ENCODE measurements at regions not wholly inside any gene's neighbourhood (a gene's known extent, or its start where the extent isn't known, plus 50 kb on each side); places are given as distances from the start of the nearest gene placed in this dataset.

DNA sequence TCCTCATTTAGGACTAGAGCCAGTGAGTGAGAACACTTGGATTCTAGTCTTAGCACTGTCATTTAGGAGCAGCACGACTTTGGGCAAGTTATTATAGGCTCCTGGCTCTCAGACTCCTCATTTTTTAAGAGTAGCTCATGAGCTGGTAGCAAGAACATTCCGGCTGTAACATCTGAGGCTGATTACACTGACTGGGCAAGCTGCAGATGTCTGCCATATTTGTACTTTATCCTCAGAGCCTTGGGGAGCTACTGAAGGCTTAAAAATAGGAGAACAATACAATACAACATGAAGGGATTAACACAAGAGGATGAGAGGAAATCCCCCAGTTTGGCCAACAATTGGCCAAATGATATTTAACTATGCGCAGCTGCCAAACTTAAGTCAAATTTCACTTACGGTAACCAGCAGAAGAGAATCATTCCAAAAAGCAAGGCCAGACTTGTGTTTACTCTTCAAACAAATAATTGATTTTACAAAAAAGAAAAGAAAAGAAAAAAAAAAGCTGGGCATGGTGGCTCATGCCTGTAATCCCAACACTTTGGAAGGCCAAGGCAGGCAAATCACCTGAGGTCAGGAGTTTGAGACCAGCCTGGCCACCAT, 113.1 kb upstream of the ARHGAP42 start:
- no peak overlapping the region for H3K4me3 ChIP-seq (ENCODE audit: low read length)
- no peaks in the 10 kb centered on the region for H3K4me1 ChIP-seq (ENCODE audit: control insufficient read depth, insufficient read depth, low read length)
- H3K9ac ChIP-seq (ENCODE audit: low read length): no peak overlapping the region
- H3K27ac ChIP-seq (ENCODE audit: low read depth, low read length): no peak overlapping the region
- no peaks in the 10 kb centered on the region for H3K36me3 ChIP-seq (ENCODE audit: control insufficient read depth, insufficient read depth, low read length)
- no peaks in the 10 kb centered on the region for H3K27me3 ChIP-seq (ENCODE audit: control insufficient read depth, insufficient read depth, low read length)

DNA sequence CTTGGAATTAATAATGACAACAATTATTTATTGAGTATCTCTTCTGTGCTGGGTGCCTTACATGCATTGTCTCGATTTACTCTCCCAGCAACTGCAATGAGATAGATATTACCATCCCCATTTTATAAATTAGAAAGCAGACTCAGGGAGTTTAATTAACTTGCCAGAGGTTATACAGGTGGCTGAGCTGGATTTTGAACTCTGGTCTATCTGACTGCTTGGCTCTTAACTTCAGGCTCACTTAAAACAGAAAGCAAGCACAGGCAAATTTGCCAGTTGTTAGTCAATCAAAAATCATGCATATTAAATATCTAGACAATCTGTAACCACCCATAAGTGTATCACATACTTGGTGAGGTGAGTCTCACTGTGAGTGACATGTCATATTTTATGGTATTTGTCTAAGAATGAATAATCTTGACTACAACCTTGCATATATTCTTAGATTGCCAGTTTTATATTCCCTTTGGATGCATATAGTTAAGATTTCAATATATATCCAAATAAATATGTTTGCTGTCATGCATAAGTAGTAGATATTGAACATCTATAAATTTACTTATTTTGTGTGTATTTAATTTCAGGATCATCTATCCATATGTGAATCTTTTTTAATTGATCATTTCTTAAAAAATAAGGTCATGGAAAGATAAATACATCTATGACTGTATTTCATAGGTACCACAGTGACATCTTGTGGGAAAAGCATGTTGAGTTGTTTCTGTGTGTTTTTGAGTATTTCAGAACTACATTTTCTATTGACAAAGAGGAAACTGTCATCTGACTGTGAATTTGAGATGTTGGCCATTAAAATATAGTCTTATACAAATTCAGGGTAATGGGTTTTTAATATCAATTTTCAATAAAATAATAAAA, 112.0 kb upstream of the ARHGAP42 start:
- Histone ChIP-seq H3K9ac (ENCODE audit: low read length) (no peak overlapping the region), H3K36me3 (ENCODE audit: control insufficient read depth, insufficient read depth, low read length) (no peaks in the 10 kb centered on the region), H3K4me3 (ENCODE audit: low read length) (no peak overlapping the region), H3K27ac (ENCODE audit: low read depth, low read length) (no peak overlapping the region), H3K27me3 (ENCODE audit: control insufficient read depth, insufficient read depth, low read length) (no peaks in the 10 kb centered on the region), H3K4me1 (ENCODE audit: control insufficient read depth, insufficient read depth, low read length) (no peaks in the 10 kb centered on the region)

DNA sequence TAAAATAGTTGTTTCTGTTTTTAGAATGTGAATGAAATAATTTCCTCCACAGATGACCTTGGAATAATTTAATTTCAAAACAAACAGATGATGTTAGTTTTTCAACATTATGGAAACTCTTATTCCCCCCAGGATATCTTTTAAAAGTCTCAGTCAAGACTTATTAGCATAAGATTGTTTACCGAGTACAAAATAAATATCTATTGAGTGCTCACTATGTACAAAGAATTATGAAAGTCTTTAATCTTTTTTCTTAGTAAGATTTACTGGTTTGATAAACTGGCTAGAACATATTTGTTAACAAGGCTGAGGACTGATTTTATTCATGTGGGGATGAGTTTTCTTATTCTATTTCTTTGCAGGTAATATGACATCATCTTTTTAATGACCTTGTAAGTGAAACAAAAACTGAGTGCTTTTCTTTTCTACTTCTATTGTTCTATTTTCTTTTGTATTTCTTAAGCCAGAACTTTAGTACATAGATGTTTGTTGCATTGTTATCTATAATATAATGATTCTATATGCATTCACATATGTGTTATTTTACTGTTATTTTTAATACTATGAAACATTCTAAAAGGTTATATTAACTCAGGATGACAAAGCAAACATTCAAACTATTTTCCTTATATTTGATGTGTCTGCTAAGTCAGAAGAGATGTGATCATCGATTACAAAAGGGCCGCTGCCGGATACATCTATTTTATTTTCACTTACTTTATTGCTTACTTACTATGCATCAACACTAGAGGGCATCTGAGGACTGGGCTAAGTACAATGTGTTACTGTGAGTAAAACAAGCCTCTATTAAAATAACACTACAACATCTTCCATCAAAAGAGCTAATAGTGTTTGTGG, 111.0 kb upstream of the ARHGAP42 start:
- no peak overlapping the region for H3K9ac ChIP-seq (ENCODE audit: low read length)
- no peaks in the 10 kb centered on the region for H3K27me3 ChIP-seq (ENCODE audit: control insufficient read depth, insufficient read depth, low read length)
- no peak overlapping the region for H3K27ac ChIP-seq (ENCODE audit: low read depth, low read length)
- H3K4me3 ChIP-seq (ENCODE audit: low read length): no peak overlapping the region
- H3K4me1 ChIP-seq (ENCODE audit: control insufficient read depth, insufficient read depth, low read length): no peaks in the 10 kb centered on the region
- H3K36me3 ChIP-seq (ENCODE audit: control insufficient read depth, insufficient read depth, low read length): no peaks in the 10 kb centered on the region

DNA sequence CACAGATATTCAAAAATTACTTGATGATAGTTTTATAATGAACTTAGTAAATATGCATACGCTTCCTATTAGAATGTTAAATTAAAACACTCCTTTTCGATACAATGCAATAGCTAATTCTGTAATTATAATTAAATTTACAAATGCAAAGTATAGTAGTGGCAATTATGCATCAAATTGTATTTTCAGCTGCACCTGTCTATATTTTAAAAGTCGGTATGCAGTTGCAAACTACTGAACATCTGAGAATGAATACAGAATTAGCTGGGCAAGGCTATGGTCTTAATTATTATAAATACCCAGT, 110.4 kb upstream of the ARHGAP42 start:
- H3K4me1 ChIP-seq (ENCODE audit: control insufficient read depth, insufficient read depth, low read length): no peaks in the 10 kb centered on the region
- no peaks in the 10 kb centered on the region for H3K36me3 ChIP-seq (ENCODE audit: control insufficient read depth, insufficient read depth, low read length)
- H3K27me3 ChIP-seq (ENCODE audit: control insufficient read depth, insufficient read depth, low read length): no peaks in the 10 kb centered on the region

DNA sequence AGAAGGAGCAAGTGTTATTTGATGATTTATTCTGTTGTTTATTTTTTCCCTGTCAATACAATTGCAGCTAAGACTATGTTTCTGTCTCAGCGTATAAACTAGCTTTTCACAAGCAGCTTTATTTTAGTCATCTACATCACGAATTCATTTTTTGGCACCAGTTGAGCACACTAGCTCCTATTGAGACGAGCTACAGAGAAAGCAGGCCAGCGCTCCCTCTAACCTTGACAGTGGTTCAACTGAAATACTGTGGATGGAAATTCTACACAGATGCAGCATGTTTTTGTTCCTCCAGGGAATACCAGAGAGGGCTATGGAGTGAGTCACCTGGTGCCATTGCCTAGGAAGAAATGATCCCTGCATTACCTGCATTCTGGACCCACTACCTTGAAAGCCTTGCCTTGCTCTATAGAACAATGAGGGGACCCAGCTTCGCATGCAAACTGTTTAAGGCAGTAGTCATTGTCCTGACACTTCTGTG, 108.2 kb upstream of the ARHGAP42 start:
- H3K36me3 ChIP-seq (ENCODE audit: control insufficient read depth, insufficient read depth, low read length): no peaks in the 10 kb centered on the region
- no peaks in the 10 kb centered on the region for H3K4me1 ChIP-seq (ENCODE audit: control insufficient read depth, insufficient read depth, low read length)
- no peaks in the 10 kb centered on the region for H3K27me3 ChIP-seq (ENCODE audit: control insufficient read depth, insufficient read depth, low read length)
- no peak overlapping the region for H3K27ac ChIP-seq (ENCODE audit: low read depth, low read length)
- H3K4me3 ChIP-seq (ENCODE audit: low read length): no peak overlapping the region
- no peak overlapping the region for H3K9ac ChIP-seq (ENCODE audit: low read length)

More for the DNA sequence above, 110.4 kb upstream of the ARHGAP42 start:
- H3K4me3 ChIP-seq (ENCODE audit: low read length): no peak overlapping the region
- H3K9ac ChIP-seq (ENCODE audit: low read length): no peak overlapping the region
- H3K27ac ChIP-seq (ENCODE audit: low read depth, low read length): no peak overlapping the region

DNA sequence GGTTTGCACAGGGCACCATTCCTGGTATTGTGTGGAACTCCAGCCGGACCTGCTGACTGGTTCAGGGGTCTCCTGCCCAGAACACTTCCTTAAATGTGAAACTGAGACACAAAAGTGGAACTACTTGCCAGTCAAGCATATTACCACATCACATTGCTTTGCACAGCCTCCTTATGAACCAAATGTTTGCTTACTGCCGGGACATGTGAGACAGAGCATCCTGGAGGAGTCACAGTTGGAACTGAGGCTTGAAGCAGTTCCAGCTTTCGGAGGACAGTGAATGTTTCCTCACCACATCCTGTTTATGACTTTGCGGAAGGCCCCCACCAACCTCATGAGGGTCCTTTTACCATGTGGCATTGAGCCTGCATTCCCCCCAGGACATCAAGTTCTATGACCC, 105.8 kb upstream of the ARHGAP42 start:
- Histone ChIP-seq H3K4me1 (ENCODE audit: control insufficient read depth, insufficient read depth, low read length) (no peaks in the 10 kb centered on the region), H3K4me3 (ENCODE audit: low read length) (no peak overlapping the region), H3K27ac (ENCODE audit: low read depth, low read length) (no peak overlapping the region), H3K36me3 (ENCODE audit: control insufficient read depth, insufficient read depth, low read length) (no peaks in the 10 kb centered on the region), H3K9ac (ENCODE audit: low read length) (no peak overlapping the region), H3K27me3 (ENCODE audit: control insufficient read depth, insufficient read depth, low read length) (no peaks in the 10 kb centered on the region)

DNA sequence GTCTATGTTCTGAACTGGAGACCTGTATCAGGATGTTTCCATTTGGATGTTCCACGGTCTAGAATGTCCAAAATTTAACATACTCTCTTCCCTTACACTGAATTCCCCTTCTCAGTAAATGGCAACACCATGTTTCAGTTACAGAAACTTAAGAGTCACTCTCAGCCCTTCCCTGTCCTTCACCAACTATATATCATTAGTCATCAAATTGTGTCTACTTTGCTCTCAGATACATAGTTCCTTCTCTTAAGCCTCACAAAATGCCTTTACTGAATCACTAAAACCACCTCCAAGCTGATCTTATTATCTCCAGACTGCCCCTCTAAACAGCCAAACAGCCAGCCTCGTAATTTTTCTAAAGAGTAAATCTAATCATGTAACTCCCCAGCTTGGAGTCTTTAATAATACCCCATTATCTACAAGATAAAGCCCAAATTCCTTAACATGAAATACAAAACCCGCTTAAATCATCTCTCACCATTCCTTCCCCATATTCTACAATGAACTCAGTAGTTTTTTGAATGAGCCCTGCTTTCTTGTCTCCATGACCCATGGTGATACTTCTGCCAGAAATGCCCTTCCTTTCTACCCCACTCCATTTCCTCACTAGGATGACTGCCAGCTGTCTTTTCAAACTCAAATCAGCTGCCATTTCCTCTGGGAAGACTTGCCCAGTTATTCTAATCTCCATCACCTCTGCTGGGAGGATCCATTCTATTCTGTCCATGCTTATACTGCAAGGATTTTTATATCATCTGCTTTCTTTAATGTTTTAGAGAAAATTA, 102.7 kb upstream of the ARHGAP42 start:
- Histone ChIP-seq H3K27me3 (ENCODE audit: control insufficient read depth, insufficient read depth, low read length) (no peaks in the 10 kb centered on the region), H3K4me3 (ENCODE audit: low read length) (no peak overlapping the region), H3K4me1 (ENCODE audit: control insufficient read depth, insufficient read depth, low read length) (no peaks in the 10 kb centered on the region), H3K9ac (ENCODE audit: low read length) (no peak overlapping the region), H3K36me3 (ENCODE audit: control insufficient read depth, insufficient read depth, low read length) (no peaks in the 10 kb centered on the region), H3K27ac (ENCODE audit: low read depth, low read length) (no peak overlapping the region)

DNA sequence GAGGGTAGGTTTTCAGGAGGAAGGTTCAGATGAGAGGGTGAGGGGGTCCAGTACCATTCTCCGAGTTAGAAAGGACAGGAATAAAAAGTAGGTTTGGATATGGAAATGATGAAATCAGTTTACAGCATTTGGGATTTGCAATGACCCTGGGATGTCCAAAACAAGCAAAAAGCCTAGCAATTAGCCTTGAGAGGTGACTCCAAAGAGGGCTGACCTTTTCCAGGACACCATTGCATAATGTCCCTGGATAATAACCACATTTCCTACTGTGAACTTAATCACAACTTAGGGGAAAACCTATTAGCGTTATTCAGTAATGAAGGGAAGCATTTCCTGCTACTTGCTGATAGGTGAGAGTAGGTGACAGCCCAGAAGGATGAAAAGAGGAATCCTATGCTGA, 101.4 kb upstream of the ARHGAP42 start:
- Histone ChIP-seq H3K9ac (ENCODE audit: low read length) (no peak overlapping the region), H3K27me3 (ENCODE audit: control insufficient read depth, insufficient read depth, low read length) (no peaks in the 10 kb centered on the region), H3K4me3 (ENCODE audit: low read length) (no peak overlapping the region), H3K27ac (ENCODE audit: low read depth, low read length) (no peak overlapping the region), H3K36me3 (ENCODE audit: control insufficient read depth, insufficient read depth, low read length) (no peaks in the 10 kb centered on the region), H3K4me1 (ENCODE audit: control insufficient read depth, insufficient read depth, low read length) (no peaks in the 10 kb centered on the region)

DNA sequence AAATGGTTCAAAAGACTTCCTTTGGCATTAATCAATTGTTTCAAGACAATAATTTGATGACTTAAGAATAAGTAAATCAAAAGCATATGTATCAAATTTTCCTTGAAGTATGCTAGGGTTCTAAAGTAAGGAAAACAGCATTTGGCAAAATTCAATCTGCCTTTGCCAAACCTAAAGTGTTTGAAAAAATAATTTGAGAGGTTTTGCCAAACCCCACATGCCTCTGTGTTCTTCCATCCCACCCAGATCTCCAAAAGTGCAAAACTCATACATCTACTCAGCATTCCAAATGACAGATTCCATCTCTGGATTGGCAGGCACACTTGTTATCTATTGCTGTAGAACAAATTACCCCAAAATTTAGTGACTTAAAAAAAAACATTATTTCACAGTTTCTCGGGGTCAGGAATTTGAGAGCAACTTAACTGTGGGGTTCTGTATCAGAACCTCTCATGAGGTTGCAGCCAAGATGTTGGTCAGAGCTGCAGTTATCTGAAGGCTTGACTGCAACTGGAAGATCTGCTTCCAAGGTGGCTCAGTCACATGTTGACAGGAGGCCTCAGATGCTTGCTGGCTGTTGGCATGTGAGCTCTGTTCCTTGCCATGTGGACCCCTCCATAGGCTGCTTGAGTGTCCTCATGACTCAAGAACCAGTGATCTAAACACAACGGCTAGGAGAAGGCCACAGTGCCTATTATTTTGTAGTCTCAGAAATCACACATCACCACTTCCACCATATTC, 100.6 kb upstream of the ARHGAP42 start:
- Histone ChIP-seq H3K9ac (ENCODE audit: low read length) (no peak overlapping the region), H3K27ac (ENCODE audit: low read depth, low read length) (no peak overlapping the region), H3K36me3 (ENCODE audit: control insufficient read depth, insufficient read depth, low read length) (no peaks in the 10 kb centered on the region), H3K27me3 (ENCODE audit: control insufficient read depth, insufficient read depth, low read length) (no peaks in the 10 kb centered on the region), H3K4me3 (ENCODE audit: low read length) (no peak overlapping the region), H3K4me1 (ENCODE audit: control insufficient read depth, insufficient read depth, low read length) (no peaks in the 10 kb centered on the region)

DNA sequence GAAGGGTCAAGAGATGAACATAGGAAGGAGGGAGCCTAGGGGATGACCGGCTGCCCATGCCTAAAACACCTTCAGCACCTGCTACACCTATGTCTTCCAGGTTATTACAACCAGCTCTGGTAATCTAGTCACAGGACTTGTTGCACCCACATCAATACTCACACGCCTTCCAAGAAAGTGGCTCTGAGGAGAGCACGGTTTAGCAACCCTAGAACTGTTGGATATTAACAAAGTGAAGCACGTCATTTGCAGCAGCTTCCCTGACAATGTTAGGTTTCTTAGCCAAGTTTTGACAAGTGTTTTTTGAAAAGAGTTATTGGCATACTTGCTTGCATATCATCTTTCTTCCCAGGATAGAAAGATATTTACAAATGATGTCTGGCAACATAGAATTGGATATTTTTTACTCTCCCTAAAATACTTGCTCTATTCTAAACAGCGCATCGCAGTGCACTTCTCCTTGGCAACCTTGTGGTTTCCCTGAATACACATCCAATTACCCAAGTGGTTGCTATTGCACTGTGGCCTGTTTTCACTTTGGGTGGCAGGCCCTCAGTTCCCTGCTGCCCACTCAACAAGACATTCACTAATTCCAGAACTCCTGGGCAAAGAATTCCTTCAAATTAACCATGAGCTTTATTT, 94.3 kb upstream of the ARHGAP42 start:
- Histone ChIP-seq H3K4me3 (ENCODE audit: low read length) (no peak overlapping the region), H3K27me3 (ENCODE audit: control insufficient read depth, insufficient read depth, low read length) (no peaks in the 10 kb centered on the region), H3K4me1 (ENCODE audit: control insufficient read depth, insufficient read depth, low read length) (peaks cover 5% of the 10 kb centered on the region), H3K9ac (ENCODE audit: low read length) (no peak overlapping the region), H3K36me3 (ENCODE audit: control insufficient read depth, insufficient read depth, low read length) (no peaks in the 10 kb centered on the region), H3K27ac (ENCODE audit: low read depth, low read length) (no peak overlapping the region)

DNA sequence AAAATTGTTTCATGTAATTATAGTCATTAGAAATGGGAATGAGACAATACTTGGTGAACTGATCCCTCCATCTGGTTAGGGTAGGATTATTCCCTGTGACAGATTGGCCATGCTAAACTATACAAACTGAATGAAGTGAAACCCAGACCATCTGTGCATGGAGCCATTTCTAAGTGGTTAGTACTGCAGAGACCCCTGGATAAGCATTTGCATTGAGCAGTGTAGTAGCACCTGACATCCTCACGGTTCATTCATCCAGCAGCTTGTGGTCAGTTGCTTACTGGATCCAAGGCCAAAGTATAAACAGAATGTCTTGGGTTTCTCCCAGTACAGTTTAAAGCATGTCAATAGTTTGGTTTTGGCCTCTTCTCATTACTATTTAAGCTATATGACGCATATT, 93.8 kb upstream of the ARHGAP42 start:
- Histone ChIP-seq H3K36me3 (ENCODE audit: control insufficient read depth, insufficient read depth, low read length) (no peaks in the 10 kb centered on the region), H3K9ac (ENCODE audit: low read length) (no peak overlapping the region), H3K4me1 (ENCODE audit: control insufficient read depth, insufficient read depth, low read length) (peaks cover 5% of the 10 kb centered on the region), H3K27ac (ENCODE audit: low read depth, low read length) (no peak overlapping the region), H3K27me3 (ENCODE audit: control insufficient read depth, insufficient read depth, low read length) (no peaks in the 10 kb centered on the region), H3K4me3 (ENCODE audit: low read length) (no peak overlapping the region)
